CD4-positive, alpha-beta T cell treated with Interleukin-17A for 1 hour (primary cell): ENCODE measurements at regions not wholly inside any gene's neighbourhood (a gene's known extent, or its start where the extent isn't known, plus 50 kb on each side); places are given as distances from the start of the nearest gene placed in this dataset.

ENCODE experiments used
- DNase-seq: peaks from one replicate; pipeline ENCODE4 v3.0.0-alpha.2; 2020

DNA sequence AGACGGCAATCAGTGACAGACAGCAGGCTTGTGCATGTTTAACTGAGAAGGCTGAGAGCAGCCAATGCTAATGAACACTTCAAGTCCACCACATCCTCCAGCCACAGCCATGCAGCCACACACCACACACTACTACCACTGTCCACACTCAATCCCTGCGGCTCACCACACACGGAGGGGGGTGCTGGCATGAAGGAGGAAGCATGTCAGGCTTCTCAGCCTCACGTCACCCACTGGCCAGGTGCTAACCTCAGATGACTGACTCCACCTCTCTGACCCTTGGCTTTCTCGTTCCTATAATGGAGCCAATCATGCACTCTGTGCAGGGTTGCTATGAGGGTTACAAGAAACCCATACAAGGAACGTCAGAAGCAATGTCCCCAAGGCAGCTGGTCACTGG is 165.4 kb upstream of the RNF32 start:
- no peak for DNase-seq

DNA sequence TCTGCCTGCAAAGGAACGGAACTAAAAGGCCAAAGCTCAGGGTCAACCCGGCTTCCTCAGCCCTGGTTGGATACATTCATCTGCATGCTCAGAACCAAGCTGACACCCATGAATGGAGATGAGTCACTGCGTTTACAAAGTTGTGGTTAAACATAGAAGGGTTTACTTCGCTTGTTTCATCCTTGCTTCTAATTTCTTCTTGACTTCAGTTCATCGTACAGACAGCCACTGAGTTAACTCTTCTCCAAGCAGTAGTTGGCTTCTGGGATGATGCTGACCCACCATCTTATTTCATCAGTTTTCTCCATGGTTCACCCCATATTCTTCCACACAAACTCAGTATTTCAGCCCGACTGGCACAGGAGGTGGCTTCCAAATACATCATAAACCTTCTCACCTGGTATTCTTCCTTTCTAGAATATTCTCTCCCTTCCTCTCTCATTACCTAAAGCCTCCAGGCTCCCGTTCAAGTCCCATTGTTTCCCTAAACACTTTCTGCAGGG is 166.3 kb upstream of the RNF32 start:
- DNase-seq: no peak

DNA sequence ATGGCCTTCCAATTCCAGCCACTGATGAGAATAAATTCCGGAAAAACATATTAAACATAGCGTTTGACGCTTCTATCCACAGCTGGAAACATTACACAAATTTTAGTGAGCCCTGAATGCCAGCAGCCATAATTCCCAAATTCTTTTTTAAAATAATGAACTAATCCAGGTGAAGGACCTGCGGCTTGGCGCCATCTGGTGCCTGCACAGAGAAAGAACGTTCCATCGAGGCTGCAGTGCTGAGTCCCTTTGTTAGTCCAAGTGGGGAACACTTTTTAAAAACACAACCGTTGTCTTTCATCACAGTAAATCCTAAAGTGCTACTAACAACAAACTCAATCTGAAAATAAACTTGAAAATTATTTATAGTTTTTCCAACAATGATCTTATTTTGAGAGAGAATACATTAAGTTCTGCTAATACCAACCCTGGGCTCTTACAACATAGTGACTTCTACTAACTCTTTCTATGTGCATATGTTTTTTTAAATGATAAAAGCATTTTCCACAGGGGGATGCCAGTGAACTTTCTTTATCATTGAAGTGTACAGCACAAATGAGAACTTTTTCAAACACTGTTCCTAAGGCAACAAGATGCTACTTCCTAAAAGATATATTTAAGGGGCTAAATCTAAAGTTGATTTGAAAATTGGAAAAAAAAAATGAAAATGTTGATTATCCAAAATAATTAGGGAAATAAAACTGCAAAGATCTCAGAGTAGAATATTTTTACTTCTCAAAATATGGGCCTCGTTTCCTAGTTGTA is 166.9 kb upstream of the RNF32 start:
- DNase-seq: peak; percentile 3

DNA sequence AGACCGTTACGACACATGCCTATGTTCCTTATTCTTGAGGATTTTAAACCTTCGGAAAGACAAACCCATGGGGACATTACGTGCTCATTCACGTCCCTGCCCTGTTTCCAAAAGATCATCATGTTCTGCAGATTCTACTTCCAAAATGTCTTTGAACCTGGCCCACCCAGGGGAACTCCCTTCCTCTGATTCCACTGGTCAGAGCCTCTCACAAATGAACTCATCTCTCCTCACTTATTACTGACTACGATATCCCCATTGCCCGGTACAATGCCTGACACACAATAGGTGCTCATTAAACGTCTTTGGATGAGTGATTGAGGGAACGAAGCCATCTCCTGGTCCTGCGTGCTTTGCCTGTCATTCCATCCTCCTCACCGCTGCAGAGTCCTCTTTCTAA is 168.3 kb upstream of the RNF32 start:
- no peak for DNase-seq

DNA sequence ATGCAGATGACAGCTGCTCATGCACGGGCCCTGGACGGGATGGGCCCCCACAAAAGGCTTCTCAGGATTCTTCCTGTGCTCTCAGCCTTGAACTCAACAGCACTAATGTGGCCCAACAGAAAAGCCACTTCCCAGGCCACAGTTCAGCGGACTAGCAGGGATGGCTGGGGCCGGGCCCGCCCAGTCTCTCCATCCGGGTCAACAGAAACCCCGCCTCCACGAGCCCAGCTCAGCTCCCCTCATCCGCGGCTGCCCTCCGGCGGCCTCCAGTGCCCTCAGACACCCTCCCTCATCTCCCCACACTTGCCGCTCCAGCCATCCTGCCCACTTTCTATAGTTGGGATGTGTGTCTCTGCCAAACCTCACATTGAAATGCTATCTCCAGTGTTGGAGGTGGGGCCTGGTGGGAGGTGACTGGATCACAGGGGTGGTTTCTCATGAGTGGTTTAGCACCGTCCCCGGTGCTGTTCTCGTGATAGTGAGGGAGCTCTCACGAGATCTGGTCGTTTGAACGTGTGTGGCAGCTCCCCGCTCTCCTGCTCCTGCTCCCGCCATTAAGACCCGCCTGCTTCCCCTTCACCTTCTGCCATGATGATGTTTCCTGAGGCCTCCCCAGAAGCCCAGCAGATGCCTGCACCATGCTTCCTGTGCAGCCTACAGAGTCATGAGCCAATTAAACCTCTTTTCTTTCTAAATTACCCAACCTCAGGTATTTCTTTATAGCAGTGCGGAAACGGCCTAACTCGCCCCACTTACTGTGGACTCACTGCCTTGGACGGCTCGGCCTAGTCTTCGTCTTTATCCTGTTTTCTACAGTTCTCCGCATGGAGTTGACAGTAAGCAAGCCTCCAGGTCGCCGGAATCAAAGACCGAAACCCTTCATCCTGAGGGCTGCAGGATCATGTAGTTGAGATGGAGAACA is 169.9 kb upstream of the RNF32 start:
- no peak for DNase-seq

DNA sequence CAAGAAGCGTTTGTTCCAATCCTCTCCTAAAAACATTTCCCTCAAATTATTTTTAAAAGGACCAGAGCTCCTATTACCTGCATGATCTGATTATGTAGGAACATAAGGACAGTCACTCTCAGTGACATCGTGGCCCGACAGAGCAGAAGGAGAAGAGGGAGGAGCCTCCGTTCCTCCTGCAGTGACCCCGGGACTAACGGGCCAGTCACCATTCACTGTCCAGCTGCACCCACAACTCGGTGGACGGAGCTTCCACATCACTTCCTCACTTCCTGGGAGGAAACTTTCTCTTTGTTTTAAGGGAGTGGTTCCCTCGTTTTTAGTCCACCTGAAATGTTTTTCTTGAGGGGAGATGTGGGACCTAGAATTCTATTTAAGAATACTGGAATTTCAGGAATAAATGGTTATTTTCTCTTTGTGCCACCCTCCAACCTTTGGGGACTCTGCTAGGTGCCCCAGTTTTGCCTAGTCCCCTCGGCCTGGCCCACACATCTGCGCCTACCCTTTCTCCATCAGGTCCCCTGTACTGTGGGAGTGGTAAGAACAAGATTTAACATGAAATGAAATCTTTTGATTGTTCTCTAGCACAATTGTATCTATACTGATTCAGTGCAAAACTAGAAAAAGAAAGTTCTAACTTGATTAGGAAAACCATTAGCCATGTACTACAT is 173.5 kb upstream of the RNF32 start:
- DNase-seq: no peak

DNA sequence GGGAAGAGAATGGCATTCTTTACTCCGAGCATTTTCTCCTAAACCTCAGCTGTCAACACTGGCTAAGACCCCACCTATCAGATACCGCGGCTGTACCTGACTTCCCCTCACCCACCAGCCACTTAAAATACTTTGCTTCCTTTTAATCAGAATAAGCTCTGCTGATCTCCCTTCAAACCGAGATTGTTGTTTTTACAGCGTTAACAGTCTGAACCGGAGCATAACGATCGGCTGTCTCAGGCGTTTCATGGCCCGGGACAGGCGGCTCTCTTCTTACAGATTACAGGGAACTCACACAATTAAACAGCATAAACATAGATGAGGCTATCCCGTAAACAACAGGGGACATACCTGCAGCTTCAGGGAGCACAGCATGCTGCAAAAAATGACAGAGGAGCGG is 174.3 kb upstream of the RNF32 start:
- no peak for DNase-seq

DNA sequence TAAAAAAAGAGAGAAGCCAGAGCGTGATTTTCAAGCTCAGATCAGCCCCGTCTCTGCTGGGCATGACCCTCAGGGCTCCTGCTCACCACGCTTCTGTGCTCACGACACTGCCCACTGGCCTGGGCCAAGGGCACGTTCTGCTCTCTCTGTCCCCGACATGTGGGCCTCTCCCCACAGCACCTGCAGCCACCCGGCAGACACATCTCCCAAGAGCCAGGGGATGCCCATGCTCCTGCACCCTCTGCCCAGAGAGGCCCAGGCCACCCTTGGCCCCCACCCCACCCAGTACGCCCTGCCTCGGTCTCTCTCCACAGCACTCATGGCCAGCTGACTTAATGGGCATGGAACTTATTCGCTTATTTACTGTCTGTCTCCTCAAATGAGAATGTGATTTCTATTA is 175.4 kb upstream of the RNF32 start:
- no peak for DNase-seq

DNA sequence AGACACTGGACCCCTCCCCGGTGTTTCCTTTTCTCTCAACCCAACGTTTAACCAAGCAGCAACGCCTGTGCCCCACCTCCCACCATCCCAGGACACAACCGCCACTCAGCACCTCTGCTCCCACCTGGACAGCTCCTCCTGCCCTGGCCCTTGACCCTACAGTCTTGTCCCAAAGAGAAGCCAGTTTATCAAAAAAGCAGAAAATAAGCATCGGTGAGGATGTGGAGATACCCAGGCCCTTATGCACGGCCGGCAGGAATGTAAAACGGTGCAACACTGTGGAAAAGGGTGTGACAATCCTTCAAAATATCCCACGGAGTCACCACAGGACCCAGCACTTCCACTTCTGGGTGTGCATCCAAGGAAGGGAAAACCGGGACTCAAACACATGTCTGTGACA is 176.2 kb upstream of the RNF32 start:
- no peak for DNase-seq

DNA sequence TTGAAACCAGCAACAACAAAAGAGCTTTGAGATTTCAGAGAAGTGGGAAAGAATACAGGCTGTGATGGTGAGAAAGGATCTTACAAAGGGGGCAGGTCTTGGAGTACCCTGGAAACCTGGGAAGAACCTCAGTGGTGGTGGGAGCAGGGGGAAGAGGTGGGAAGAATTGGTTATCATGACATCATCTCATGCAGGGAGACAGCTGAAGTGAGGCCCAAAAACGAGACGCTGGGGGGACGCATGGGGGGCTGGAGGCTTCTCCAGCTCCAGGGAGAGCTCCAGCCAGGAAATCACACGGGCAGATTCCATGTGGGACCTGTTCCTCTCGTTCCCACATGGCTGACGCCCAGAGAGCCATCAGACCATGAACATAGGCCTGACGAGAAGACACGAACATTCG is 177.3 kb upstream of the RNF32 start:
- no peak for DNase-seq

DNA sequence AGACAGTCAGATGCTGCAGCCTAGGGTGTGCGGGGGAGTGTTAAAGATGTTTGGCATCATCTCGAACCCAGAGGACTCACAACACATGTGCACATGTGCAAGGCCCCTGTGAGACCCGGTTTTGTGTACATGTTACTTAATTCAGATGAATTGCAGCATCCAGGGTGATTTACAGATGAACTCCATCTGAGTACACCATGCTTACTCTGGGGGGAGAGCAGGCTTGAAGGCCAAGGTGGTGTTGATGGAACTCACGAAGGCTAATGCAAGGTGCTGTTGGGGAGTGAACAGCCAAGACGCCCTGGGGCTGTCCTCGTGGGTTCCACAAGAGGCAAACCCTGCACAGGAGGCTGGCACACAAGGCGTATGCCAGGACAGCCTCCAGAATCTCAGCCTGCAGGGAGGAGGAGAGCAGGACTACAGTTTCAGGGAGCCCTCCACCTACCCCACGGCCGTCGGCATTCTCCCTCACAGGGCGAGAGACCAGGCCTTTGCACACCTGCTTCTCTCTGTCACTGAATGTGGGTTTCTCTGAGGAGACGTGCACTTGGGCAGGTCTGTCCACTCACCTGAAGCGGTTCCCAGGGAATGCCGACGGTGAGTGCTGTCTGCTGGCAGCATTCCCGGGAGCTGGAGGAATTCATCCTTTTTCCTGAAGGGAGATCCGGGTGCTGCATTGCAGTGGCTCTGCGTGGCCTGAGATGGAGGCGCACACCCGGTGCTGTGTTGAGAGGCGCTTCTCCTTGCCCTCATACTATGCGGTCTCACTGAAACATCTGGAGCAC is 178.5 kb upstream of the RNF32 start:
- no peak for DNase-seq

DNA sequence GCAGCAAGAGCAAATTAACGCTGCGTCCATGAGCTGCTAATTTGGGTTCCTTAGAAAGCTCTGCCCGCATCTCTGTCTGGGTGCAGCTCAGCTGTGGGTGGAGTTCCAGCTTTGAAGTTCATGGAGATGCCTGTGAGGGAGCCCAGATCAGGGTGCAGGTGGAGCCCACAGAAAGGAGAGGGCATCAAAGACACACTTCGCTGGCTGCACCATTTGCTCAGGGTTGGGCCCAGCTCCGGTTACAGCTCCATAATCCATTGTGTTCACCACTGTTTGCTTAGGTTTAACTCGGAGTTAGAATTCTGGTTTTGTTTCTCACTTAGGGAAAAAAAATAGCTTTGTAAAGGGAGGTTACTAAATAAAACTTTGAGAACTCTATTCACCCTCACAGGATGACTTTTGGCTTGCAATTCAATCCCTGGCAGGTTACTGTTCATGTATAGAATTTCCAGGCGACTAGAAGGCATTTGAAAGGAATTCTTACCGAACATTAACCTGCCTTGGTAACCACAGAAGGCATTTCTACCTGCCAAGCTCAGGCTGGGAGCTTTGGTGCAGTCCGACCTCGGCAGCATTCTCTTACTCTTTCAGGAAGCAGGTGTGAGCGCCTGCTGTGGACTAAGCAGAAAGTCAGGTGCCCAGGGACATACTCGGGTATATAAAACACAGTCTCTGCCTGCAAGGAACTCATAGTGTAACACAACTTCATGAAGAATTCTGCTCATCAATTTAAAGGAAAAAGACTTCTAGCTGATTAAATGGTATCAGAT is 179.5 kb upstream of the RNF32 start:
- no peak for DNase-seq

DNA sequence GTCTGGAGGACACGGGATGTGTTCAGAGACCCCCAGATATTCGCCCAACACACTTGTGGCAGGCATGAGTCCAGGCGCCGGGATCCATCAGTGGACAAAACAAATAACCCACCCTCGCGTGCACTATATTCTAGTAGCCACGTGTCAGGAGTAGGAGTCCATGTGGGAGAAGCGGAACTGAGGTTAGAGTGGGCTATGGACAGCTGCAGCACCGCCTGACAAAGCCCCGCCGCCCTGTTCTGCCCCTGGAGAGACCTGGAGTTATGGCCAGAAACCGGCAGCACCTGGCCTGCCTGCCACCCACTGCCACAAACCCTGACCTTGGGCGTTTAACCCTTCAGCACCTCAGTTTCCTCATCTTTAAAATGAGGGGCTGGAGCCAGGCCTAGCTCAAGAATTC is 181.0 kb upstream of the RNF32 start:
- no peak for DNase-seq

DNA sequence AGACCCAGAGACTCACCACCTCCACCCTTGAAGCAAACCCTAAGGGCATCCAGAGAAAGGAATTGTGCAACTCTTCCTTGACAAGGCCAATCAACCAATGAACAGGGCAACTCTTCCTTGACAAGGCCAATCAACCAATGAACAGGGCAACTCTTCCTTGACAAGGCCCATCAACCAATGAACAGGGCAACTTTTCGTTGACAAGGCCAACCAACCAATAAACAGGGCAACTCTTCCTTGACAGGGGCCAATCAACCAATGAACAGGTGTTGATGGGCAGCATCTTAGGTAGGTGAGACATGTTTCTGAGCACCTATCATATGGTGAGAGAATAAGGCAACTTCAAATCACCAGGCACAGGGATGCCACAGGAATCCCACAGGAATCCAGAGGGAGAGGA is 181.5 kb upstream of the RNF32 start:
- DNase-seq: no peak

DNA sequence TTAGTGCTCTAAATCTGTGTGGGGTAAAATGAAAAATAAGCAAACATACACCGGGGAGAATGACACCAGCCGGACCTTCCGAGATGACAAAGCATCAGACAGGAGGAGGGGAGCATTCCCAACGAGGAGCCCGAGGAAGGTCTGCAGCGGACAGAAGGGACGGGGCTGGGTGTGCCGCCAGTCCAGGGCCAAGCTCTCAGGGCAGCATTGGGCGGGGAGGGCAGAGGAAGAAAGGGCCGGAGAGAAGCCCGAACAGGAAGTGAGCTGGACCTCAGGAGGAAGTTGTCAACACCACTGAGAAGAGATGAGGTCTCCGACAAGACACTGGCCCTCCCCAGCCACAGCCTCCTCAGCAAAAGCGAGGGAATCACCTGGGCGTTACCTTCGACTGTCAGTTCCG is 182.6 kb upstream of the RNF32 start:
- DNase-seq: no peak

DNA sequence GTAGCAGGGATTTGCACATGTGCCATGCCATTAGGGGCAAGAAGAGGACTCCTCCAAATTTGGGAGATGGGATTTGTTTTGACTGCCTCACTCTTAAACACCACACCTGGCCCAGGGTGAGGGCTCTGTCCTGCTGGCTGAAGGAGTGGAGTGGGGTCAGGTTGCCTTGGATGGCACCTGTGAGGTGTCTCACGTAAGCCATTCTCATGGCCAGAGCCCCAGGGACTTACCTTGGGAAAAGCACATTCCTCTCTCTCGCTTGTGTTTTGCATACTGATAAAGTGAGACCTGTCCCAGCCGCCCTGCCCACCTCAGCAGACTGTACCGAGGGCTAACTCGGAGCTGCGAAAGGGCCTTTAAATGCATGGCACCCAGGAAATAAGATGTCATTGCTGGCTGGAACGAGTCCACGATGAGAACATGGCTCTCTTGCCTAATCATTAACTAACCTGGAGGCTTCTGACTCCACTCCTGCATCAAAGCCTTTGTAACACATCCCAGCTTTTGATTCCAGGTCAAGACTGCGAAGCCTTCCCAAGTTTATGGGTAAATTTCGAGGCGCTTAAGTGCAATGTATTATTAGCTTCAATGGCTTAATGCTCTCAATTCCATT is 184.0 kb upstream of the RNF32 start:
- no peak for DNase-seq

DNA sequence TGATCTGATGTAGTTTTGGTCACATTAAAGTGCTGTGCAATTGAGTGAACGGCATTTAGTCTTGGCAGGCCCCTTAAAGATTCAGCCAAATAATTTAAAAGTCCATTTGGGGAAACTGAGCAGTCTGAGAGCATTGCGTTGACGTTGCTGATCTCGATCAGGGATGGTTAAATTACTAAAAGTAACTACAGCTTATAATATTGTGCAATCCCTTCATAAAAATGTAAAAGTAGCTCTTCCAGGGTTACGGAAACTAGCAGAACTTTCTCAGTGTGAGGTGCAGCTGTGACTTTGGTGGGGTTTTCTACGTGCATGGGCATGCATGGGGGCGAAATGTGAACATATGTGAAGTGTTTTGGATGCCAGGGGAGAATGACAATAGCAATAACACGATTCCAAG is 184.5 kb upstream of the RNF32 start:
- no peak for DNase-seq

DNA sequence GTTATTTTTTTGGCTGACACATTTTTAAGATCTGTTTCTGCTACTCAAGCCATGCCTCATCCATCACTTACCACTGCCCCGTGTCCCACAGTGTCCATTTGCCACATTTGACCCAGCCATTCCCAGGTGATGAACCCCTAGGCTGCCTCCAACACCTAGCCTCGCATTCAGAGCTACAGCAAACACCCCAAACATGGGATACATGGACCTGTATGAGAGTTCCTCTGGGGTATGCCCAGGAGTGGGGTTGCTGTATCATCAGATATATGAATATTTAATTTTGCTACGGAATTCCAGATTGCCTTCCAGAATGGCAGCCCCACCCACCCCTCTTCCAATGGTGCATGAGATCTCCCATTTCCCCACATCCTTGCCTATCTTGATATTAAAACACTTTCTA is 190.1 kb upstream of the RNF32 start:
- DNase-seq: no peak

DNA sequence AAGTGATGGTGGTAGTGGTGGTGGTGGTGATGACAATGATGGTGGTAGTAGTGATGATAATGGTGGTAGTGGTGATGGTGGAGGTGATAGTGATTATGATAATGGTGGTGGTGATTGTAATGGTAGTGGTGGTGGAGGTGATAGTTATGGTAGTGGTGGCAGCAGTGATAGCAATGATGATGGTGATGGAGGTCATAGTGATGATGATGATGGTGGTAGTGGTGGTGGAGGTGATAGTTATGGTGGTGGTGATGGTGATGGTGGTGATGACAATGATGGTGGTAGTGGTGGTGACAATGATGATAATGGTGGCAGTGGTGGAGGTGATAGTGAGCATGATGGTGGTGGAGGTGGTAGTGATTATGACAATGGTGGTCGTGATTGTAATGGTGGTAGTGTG is 191.7 kb upstream of the RNF32 start:
- no peak for DNase-seq

DNA sequence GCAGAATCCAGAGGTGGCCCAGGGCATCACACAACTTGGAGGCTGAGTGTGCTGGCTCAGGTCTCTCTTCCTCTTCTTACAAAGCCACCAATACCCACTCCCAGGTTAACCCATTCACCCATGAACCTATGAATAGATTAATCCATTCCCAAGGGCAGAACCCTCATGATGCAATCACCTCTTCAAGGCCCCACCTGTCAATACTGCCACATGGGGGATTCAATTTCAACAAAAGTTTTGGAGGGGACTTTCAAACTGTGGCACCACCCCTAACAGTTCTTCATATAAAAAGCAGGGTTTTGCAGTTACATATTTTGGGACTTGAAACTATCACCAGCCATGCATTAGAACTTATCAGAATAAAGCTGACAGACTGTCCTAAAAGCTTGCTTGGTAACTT is 193.6 kb upstream of the RNF32 start:
- DNase-seq: no peak

DNA sequence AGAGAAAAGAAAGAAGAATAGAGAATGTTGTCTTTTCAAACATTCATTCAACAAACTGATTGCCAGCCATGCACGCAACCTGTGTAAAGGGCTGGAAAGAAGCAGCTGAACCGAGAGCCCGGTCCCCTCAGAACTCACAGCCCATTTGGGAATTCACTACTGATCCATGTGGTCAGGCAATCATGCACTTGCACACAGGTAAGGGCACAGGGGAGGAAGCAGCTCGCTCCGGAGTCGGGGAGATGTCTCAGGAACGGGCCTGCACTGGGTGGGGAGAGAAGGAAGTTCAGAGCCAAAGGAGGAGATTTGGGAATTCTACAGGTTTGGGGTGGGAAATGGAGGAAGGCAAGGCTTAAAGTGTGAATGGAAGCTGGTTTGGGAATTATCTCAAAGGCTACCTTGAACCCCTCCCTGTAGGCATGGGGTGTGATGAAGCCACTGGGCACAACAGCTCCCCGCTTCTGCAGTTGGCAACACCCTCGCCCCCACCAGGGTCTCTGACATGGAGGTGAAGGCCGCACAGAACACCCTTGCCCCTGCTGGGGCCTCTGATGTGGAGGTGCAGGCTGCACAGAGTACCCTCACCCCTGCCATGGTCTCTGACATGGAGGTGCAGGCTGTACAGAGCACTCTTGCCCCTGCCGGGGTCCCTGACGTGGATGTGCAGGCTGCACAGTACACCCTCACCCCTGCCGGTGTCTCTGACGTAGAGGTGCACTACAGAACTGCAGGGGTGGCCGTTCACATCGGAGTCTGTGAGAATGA is 194.4 kb upstream of the RNF32 start:
- DNase-seq: no peak
